ENCODE measurements at regions not wholly inside any gene's neighbourhood (a gene's known extent, or its start where the extent isn't known, plus 50 kb on each side); places are given as distances from the start of the nearest gene placed in this dataset.

GRCh38 chr2:120611016-120611415 is 124.7 kb upstream of the GLI2 start (continued):
- TF ChIP-seq TAF1 (IDR thresholded peaks at IDR 0.05; ENCODE audit: low read depth, low read length) (no peak), SIN3A (conservative IDR thresholded peaks at IDR 0.05 in 1 of 2, IDR thresholded peaks at IDR 0.05 in 1 of 2; ENCODE audit: low read depth in 1 of 2, low read length in 2 of 2) (no peak), BCL11A (IDR thresholded peaks at IDR 0.05; ENCODE audit: low read depth in 2 of 2, low read length in 2 of 2) (no peak)
